Aorta (tissue), 5 donors: ENCODE measurements at regions not wholly inside any gene's neighbourhood (a gene's known extent, or its start where the extent isn't known, plus 50 kb on each side); places are given as distances from the start of the nearest gene placed in this dataset.
A peak's percentile ranks its signal among the peaks of the same experiment; 100 is the strongest.

Source experiments
- ATAC-seq: fragments of 200-7000 bp; cut with Tn5 transposase; one replicate; pipeline ENCODE4 v1.9.1; 2022; ENCODE audit warnings: moderate library complexity; ENCODE audit not compliant: low FRiP score
- DNase-seq, 2 donors: peaks; one replicate each; pipeline ENCODE4 v3.0.0-alpha.2; 2020
- H3K27ac ChIP-seq, 2 donors: one replicate each; pipeline ENCODE4 v1.5.1; 2013; ENCODE audit warnings: low read length in 2 of 2, mild to moderate bottlenecking in 2 of 2, moderate library complexity in 2 of 2, control low read depth in 1 of 2, inconsistent platforms in 1 of 2, low read depth in 1 of 2
- H3K27me3 ChIP-seq, 2 donors: one replicate each; pipeline ENCODE4 v1.6.1; 2013; ENCODE audit warnings: control low read depth in 1 of 2, low read length in 1 of 2, mild to moderate bottlenecking in 1 of 2, moderate library complexity in 1 of 2; ENCODE audit not compliant: insufficient read depth in 2 of 2, control insufficient read depth in 1 of 2
- H3K36me3 ChIP-seq, 2 donors: one replicate each; pipeline ENCODE4 v1.6.1; 2013; ENCODE audit warnings: control low read depth in 1 of 2, low read length in 1 of 2, mild to moderate bottlenecking in 1 of 2; ENCODE audit not compliant: insufficient read depth in 2 of 2, control insufficient read depth in 1 of 2
- H3K4me1 ChIP-seq, 2 donors: one replicate each; pipeline ENCODE4 v1.6.1; 2013; ENCODE audit warnings: low read length in 2 of 2, control low read depth in 1 of 2, mild to moderate bottlenecking in 1 of 2, moderate library complexity in 1 of 2; ENCODE audit not compliant: insufficient read depth in 2 of 2, control insufficient read depth in 1 of 2
- H3K4me3 ChIP-seq, 2 donors: one replicate each; pipeline ENCODE4 v1.5.1; 2013; ENCODE audit warnings: low read length in 2 of 2, control low read depth in 1 of 2, mild to moderate bottlenecking in 1 of 2
- H3K9me3 ChIP-seq: one replicate; pipeline ENCODE4 v1.6.1; 2013; ENCODE audit warnings: mild to moderate bottlenecking, low read length; ENCODE audit not compliant: control insufficient read depth
- WGBS, 2 donors: extraction: QIAGEN DNeasy Blood & Tissue Kit; methylation state at CpG; one replicate each; pipeline ENCODE4 v1.1.7; 2013; 5-methylcytosine and 5-hydroxymethylcytosine counted together
- intact Hi-C, 2 donors: fragments of 100-400 bp; cut with DNase I; formaldehyde crosslinking; loops; one replicate each; pipeline versions ENCODE4 v1.14.2 to v1.15.0; 2022
- donor health status: healthy with polysubstance abuse.
- donor health status: Bipolar disorder and iron deficiency.
- donor health status: DM: no; HTN: no; CAD: no.
- donor health status: DM: no; HTN: no; CAD: no.
- donor health status: DM: yes; HTN: yes; CAD: no.

GRCh38 chr22:23404689-23405365 is 175.3 kb downstream of the IGLL1 start:
- 40 to 50% methylated on average over 11 of the region's 11 CpGs for WGBS, 2 donors
- Histone ChIP-seq H3K9me3 (no peaks in the 10 kb centered on the region), H3K4me3 (no peak overlapping the region), H3K36me3 (no peaks in the 10 kb centered on the region), H3K27ac (no peak overlapping the region), H3K27me3 (no peaks in the 10 kb centered on the region), H3K4me1 (no peaks in the 10 kb centered on the region)
- DNase-seq = peak; percentile 44 to 69
- ATAC-seq = no peak
- intact Hi-C loops = loop anchor here in 1 of 2 donors (10.0 kb wide), 1 partner anchor 130 kb away; no protein-coding TSS in a partner anchor

- ATAC-seq = no peak
- H3K4me3 ChIP-seq = no peak overlapping the region
- WGBS, 2 donors = 78 to 82% methylated on average over 11 to 13 of the region's 13 CpGs
These were observed 176.1 kb downstream of the IGLL1 start for GRCh38 chr22:23403720-23404688.

GRCh38 chr22:23403152-23403719 is 176.9 kb downstream of the IGLL1 start:
- H3K27ac ChIP-seq = no peak overlapping the region
- H3K4me3 ChIP-seq = no peak overlapping the region
- no peaks in the 10 kb centered on the region for H3K36me3 ChIP-seq
- intact Hi-C loops = loop anchor here in 1 of 2 donors (10.0 kb wide), 1 partner anchor 132 kb away; no protein-coding TSS in a partner anchor
- no peaks in the 10 kb centered on the region for H3K9me3 ChIP-seq
- H3K27me3 ChIP-seq = no peaks in the 10 kb centered on the region
- WGBS, 2 donors = 85 to 89% methylated on average over 10 to 11 of the region's 11 CpGs
- H3K4me1 ChIP-seq = no peaks in the 10 kb centered on the region
- DNase-seq (no peak), ATAC-seq (no peak)

More at GRCh38 chr22:23403720-23404688, 176.1 kb downstream of the IGLL1 start:
- Histone ChIP-seq H3K27ac (no peak overlapping the region), H3K9me3 (no peaks in the 10 kb centered on the region), H3K27me3 (no peaks in the 10 kb centered on the region), H3K36me3 (no peaks in the 10 kb centered on the region), H3K4me1 (no peaks in the 10 kb centered on the region)
- intact Hi-C loops = loop anchor here in 1 of 2 donors (10.0 kb wide), 1 partner anchor 131 kb away; no protein-coding TSS in a partner anchor
- DNase-seq = peak; percentile 39 to 68

GRCh38 chr22:23402275-23403151 is 177.6 kb downstream of the IGLL1 start:
- Histone ChIP-seq H3K4me1 (no peaks in the 10 kb centered on the region), H3K4me3 (peak overlapping the region in 1 of 2 donors; percentile 3), H3K27me3 (no peaks in the 10 kb centered on the region), H3K9me3 (no peaks in the 10 kb centered on the region), H3K27ac (no peak overlapping the region), H3K36me3 (no peaks in the 10 kb centered on the region)
- ATAC-seq = peak; percentile 36
- intact Hi-C loops = loop anchor here in 1 of 2 donors (10.0 kb wide), 1 partner anchor 132 kb away; no protein-coding TSS in a partner anchor
- DNase-seq = peak; percentile 55 to 82
- WGBS, 2 donors = 5 to 9% methylated on average over 46 to 82 of the region's 82 CpGs

- H3K27ac ChIP-seq = no peak overlapping the region
- H3K4me3 ChIP-seq = no peak overlapping the region
- H3K9me3 ChIP-seq = no peaks in the 10 kb centered on the region
- H3K4me1 ChIP-seq = no peaks in the 10 kb centered on the region
- no peaks in the 10 kb centered on the region for H3K27me3 ChIP-seq
- H3K36me3 ChIP-seq = no peaks in the 10 kb centered on the region
- no peak for ATAC-seq
- WGBS, 2 donors = 37 to 62% methylated on average over 12 to 14 of the region's 14 CpGs
- intact Hi-C loops = loop anchor here in 1 of 2 donors (10.0 kb wide), 1 partner anchor 133 kb away; no protein-coding TSS in a partner anchor
- DNase-seq = peak in 1 of 2 donors; percentile 71
These were observed 178.2 kb downstream of the IGLL1 start for GRCh38 chr22:23401910-23402274.

- H3K27me3 ChIP-seq = no peaks in the 10 kb centered on the region
- WGBS, 2 donors = 62 to 74% methylated on average over 19 to 20 of the region's 20 CpGs
- ATAC-seq (no peak), DNase-seq (peak; percentile 45 to 74)
- no peak overlapping the region for H3K4me3 ChIP-seq
- intact Hi-C loops = loop anchor here in 1 of 2 donors (10.0 kb wide), 1 partner anchor 133 kb away; no protein-coding TSS in a partner anchor
- no peaks in the 10 kb centered on the region for H3K36me3 ChIP-seq
- no peaks in the 10 kb centered on the region for H3K4me1 ChIP-seq
- no peak overlapping the region for H3K27ac ChIP-seq
- H3K9me3 ChIP-seq = no peaks in the 10 kb centered on the region
These were observed 178.8 kb downstream of the IGLL1 start for GRCh38 chr22:23401111-23401909.

- no peak overlapping the region for H3K4me3 ChIP-seq
- DNase-seq (peak; percentile 38 to 71), ATAC-seq (no peak)
- intact Hi-C loops = loop anchor here in 1 of 2 donors (10.0 kb wide), 1 partner anchor 134 kb away; no protein-coding TSS in a partner anchor
- 91 to 93% methylated on average over 23 of the region's 23 CpGs for WGBS, 2 donors
- H3K9me3 ChIP-seq = no peaks in the 10 kb centered on the region
- no peak overlapping the region for H3K27ac ChIP-seq
- H3K36me3 ChIP-seq = no peaks in the 10 kb centered on the region
- no peaks in the 10 kb centered on the region for H3K27me3 ChIP-seq
- no peaks in the 10 kb centered on the region for H3K4me1 ChIP-seq
These were observed 179.7 kb downstream of the IGLL1 start for GRCh38 chr22:23400286-23400981.
